Left lobe of liver (tissue), 2 donors: ENCODE measurements at regions not wholly inside any gene's neighbourhood (a gene's known extent, or its start where the extent isn't known, plus 50 kb on each side); places are given as distances from the start of the nearest gene placed in this dataset.

ENCODE experiments used
- ATAC-seq: fragments of 200-7000 bp; cut with Tn5 transposase; one replicate; pipeline ENCODE4 v1.9.1; 2020; ENCODE audit warnings: mild to moderate bottlenecking, moderate library complexity
- DNase-seq: peaks from one replicate; pipeline ENCODE4 v3.0.0-alpha.2; 2020; ENCODE audit warnings: low spot score
- donor health status: DM: no; HTN: no; CAD: no; lungs with moderate emphysema.
- donor health status: DM: no; HTN: yes; CAD: no.

GRCh38 chr10:111784946-111785465 is 398.6 kb downstream of the GPAM start:
- DNase-seq, result no peak
- no peak for ATAC-seq

GRCh38 chr10:111785921-111786320 is 397.6 kb downstream of the GPAM start:
- no peak for ATAC-seq
- DNase-seq, result no peak

DNA sequence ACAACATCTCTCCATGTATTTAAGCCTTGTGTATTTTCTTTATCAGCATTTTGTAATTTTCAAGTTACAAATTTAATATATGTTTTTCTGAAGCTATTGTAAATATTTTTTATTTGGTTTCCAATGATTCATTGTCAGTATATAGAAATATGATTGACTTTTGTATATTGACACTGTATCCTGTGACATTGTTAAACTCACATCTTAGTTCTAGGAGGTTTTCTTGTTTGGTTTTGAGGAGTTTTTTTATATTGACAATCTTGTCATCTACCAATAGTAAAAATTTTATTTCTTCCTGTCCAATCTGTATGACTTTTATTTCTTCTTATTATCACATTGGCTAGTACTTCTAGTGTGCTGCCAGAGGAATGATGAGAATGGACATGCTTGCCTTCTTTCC is 393.7 kb downstream of the GPAM start:
- ATAC-seq (no peak), DNase-seq (no peak)

GRCh38 chr10:111801841-111802240 is 381.7 kb downstream of the GPAM start:
- ATAC-seq (no peak), DNase-seq (no peak)

DNA sequence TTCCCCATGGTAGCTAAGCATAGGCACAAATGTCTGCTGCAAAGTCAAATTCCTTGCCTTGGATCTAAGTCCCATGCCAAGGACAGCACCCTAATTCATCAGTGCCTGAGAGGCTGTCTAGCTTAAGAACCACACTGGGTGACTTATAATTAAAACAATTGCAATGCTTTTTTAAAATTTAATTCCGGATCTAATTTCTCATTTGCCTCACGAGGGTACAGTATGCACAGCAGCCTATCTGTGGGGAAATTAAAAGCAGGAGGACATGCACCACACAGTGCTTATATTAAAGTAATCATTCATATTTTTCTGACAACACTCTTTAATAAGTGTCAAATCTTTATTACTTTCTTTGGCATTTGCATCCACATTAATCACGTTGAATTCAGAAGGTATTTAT is 378.8 kb downstream of the GPAM start:
- DNase-seq, result no peak
- no peak for ATAC-seq

DNA sequence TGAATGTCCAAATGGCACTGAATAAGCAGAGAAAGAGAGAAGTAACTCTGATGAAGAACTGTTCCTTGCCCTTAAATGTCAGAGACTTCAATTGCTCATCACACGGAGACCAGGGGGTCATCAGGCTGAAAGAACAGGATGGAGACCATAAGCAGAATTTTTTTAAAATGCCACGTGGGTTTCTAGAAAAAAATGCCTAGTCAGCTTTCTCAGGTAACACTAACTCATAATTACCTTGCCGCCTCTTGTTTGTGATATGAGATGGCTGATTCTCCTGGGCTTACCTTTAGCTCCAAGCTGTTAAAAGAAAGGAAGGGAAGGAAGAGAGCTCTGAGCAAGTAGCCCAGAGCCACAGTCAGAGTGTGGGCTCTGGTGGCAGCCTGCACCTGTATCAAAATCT is 372.0 kb downstream of the GPAM start:
- no peak for ATAC-seq

GRCh38 chr10:111820471-111820870 is 363.1 kb downstream of the GPAM start:
- no peak for DNase-seq

More for the DNA sequence above, 372.0 kb downstream of the GPAM start:
- no peak for DNase-seq

GRCh38 chr10:111821871-111822270 is 361.7 kb downstream of the GPAM start:
- no peak for ATAC-seq

More at GRCh38 chr10:111820471-111820870, 363.1 kb downstream of the GPAM start:
- ATAC-seq, result no peak

GRCh38 chr10:111822661-111823060 is 360.9 kb downstream of the GPAM start:
- DNase-seq, result no peak
- no peak for ATAC-seq

More at GRCh38 chr10:111821871-111822270, 361.7 kb downstream of the GPAM start:
- DNase-seq, result no peak

DNA sequence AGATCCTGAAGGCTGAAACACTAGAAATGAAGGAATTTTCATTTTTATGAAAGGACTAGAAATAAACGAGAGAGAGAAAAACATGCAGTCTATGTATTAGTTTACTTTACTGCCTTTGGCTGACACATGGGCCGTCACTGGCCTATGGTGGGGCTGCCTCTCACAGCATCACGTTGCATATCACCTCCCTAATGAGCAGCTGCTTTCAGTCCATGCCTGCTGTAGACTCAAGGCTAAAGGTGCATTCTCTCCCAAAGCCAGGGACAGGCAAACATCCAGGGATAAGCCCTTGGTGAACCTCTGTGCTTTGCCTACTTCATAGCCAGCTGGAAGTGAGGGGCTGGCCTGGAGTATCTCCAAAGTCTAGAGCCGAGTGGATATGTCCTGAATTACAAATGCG is 359.4 kb downstream of the GPAM start:
- no peak for DNase-seq

DNA sequence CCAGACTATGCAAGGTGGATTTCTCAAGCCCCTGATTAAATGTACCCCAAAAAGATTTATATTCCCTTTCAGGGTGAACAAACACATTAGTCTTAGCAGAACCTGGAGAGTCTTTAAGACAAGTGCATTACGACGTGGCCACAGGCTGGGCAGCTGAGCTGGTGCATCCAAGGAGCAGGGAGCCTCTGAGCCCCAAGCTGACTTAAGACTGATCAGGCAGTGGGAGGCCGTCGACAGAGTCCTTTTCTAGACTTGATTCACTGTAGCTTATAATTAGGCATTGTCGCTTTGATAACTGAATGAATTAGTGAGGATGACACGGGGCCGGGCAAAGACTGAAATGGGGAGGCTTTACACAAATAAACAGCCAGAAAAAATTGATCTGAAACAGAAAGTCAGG is 353.2 kb downstream of the GPAM start:
- ATAC-seq, result no peak
- DNase-seq, result no peak

More for the DNA sequence above, 359.4 kb downstream of the GPAM start:
- ATAC-seq, result no peak

- DNase-seq (no peak), ATAC-seq (no peak)
Observed at GRCh38 chr10:111831058-111831457, 352.5 kb downstream of the GPAM start.

GRCh38 chr10:111833251-111833650 is 350.3 kb downstream of the GPAM start:
- DNase-seq (no peak), ATAC-seq (no peak)

GRCh38 chr10:111835574-111835973 is 348.0 kb downstream of the GPAM start:
- DNase-seq, result no peak
- no peak for ATAC-seq

- ATAC-seq (no peak), DNase-seq (no peak)
Observed at GRCh38 chr10:111836064-111836463, 347.5 kb downstream of the GPAM start.

- no peak for ATAC-seq
Observed at GRCh38 chr10:111836571-111836970, 347.0 kb downstream of the GPAM start.

DNA sequence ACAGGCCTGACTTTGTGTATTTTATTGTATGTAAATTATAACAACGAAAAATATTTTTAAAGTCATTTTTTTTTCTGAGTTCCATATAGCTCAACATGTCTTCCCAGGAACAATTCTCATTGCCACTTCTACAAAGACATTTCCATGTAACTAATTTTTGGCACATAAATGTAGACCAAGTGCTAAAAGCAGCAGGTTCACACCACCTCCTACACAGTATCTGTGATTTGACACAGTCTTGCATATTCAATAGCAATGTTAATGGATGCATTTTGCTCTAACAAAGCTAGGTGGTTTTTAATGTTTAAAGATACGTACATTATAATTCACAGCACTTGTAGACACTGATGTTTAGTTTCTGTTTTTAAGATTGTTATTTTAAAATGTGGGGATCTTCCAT is 346.5 kb downstream of the GPAM start:
- DNase-seq (no peak), ATAC-seq (no peak)

More at GRCh38 chr10:111836571-111836970, 347.0 kb downstream of the GPAM start:
- no peak for DNase-seq

GRCh38 chr10:111837985-111838384 is 345.6 kb downstream of the GPAM start:
- DNase-seq, result no peak
- no peak for ATAC-seq

- DNase-seq, result no peak
- ATAC-seq, result no peak
Observed at GRCh38 chr10:111840546-111840945, 343.0 kb downstream of the GPAM start.

DNA sequence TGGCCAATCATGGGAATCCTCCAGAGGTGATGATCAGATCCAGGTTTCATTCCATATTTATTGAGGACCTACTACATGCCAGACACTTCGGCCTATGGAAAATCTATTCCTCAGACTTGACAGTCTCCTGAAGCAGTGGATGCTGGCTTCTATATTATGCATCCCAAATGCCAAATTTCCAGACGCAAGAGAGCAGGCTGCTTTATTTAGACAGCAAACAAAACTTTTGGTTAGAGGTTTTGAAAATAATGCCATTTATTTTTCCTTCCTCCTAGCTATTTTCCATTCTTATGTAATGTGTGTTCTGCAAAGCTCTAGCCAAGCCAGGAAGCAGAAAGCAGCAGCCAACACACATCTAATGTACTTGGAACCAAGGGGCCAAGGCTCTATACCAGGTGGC is 330.8 kb downstream of the GPAM start:
- ATAC-seq, result no peak
- DNase-seq, result no peak

DNA sequence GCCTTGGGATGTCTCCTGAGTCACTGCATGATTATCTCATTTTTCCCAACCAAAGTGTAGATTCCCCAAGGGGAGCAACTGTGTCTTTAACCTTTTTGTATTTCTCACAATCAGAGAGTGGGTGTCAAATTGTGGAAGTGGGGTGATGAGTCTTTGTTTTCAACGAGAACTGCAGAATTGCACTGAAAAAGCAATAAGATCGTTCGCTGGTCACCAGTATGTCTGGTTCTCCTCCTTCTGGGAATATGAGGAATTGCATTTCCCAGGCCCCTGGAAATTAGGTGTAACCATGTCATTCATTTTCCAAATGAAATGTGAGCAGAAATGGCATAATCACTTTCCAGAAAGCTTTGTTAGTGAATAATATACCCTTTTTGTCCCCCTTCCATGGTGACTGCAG is 326.9 kb downstream of the GPAM start:
- ATAC-seq (no peak), DNase-seq (no peak)

DNA sequence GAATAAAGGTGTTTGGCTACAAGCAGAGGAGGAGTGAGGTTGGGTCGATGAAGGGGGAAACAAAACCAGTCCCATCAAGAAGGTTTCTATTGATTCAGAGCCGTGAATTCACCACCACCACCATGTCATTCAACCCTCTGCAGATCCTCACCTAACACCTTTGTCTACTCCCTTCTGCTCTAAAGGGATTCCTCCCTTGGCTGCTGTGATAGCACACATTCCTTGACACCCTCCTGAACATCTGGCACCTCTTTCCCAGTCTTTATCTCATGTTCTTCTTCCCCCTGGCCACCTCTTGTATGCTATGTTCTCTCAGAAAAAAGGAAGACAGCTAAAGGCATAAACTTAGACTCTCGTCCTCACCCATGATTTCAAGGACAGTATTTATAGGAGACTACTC is 318.0 kb downstream of the GPAM start:
- DNase-seq, result no peak
- ATAC-seq, result no peak

GRCh38 chr10:111871458-111871857 is 312.1 kb downstream of the GPAM start:
- DNase-seq, result no peak
- no peak for ATAC-seq

DNA sequence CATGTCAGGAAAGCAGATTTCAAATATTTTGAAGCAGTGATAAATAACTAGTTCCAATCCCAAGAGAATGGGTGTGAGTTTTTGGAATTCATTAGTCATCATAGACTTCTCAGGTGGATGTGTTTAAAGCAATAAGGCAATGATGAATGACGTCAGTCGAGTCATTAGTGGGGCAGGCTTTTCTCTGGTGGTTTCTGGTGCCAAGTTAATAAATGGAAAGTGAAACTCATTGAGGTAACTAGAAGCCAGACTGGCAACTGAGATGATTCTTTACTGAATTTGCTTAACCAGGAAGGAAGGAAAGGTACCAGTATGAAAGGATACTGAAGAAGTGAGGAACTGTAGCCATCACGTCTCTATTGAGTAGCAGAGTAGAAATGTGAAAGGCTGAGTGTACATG is 311.0 kb downstream of the GPAM start:
- ATAC-seq, result no peak
- no peak for DNase-seq
